ENCODE measurements at regions not wholly inside any gene's neighbourhood (a gene's known extent, or its start where the extent isn't known, plus 50 kb on each side); places are given as distances from the start of the nearest gene placed in this dataset.

DNA sequence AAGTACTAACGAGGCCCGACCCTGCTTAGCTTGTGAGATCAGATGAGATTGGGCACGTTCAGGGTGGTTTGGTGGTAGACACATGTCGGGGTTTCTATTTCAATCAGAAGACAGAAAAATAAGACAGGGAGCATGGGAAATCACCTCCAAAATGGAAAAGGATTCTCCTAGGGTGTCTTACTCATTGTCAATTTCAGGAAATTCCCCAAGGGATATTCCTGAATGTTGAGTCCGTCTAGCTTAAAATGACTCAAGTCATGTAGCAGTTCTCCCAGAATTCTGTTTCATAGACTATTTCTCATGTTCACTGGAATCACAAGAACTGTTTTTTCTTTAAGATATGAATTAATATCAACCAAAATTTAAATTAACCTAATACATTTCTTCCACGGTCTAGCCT lies 380.1 kb downstream of the EFNB2 start:
- H3K4me3 ChIP-seq (replicated peaks in 1 of 2; ENCODE audit: low read depth in 2 of 2, low read length in 2 of 2), result no peak overlapping the region
- TF ChIP-seq, protein P1, sequence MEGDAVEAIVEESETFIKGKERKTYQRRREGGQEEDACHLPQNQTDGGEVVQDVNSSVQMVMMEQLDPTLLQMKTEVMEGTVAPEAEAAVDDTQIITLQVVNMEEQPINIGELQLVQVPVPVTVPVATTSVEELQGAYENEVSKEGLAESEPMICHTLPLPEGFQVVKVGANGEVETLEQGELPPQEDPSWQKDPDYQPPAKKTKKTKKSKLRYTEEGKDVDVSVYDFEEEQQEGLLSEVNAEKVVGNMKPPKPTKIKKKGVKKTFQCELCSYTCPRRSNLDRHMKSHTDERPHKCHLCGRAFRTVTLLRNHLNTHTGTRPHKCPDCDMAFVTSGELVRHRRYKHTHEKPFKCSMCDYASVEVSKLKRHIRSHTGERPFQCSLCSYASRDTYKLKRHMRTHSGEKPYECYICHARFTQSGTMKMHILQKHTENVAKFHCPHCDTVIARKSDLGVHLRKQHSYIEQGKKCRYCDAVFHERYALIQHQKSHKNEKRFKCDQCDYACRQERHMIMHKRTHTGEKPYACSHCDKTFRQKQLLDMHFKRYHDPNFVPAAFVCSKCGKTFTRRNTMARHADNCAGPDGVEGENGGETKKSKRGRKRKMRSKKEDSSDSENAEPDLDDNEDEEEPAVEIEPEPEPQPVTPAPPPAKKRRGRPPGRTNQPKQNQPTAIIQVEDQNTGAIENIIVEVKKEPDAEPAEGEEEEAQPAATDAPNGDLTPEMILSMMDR (IDR thresholded peaks at IDR 0.05; ENCODE audit: low read depth, low read length), result no peak
- peak in 1 of 2 donors; percentile 80 for DNase-seq (ENCODE audit: low read depth in 2 of 2)

DNA sequence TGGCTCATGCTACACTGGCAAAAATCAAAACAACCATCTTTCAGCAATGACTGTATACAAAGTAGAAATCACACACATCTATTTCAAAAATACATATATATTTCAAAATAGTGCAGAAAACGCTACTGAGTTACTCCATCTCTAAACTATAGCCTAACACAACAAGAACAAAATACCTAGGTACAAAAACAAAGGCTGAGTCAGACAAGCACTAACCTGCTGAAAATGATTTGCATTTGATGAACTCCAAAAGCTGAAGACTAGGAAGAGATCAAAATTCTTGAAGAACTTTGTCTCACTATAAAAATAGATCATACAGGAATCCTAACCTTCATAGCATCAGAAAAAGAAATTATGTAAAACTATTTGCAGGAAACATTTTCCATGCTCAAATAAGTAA lies 381.6 kb downstream of the EFNB2 start:
- H3K4me3 ChIP-seq (replicated peaks in 1 of 2; ENCODE audit: low read depth in 2 of 2, low read length in 2 of 2), result no peak overlapping the region
- TF ChIP-seq, protein P1 (IDR thresholded peaks at IDR 0.05; ENCODE audit: low read depth, low read length), result no peak
- no peak for DNase-seq (ENCODE audit: low read depth in 2 of 2)

DNA sequence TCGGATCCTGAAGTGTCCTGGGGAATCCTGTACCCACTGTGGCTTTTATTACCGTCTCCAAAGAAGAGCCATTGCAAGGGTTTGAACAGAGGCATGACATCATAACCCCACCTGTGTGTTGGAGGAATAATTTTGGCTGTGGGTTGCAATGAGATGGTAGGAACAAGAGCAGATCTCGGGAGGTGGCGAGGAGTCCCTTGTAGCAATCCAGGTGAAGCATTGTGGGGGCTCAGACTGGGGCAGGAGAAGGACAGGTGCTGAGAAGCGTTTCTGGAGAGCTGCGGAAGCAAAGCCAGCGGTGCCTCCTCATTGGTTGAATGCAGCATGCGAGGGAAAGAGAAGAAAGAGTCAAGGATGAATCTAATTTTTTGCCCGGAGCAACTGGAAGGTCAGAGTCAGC lies 382.4 kb downstream of the EFNB2 start:
- no peak for DNase-seq (ENCODE audit: low read depth in 2 of 2)
- TF ChIP-seq, protein P1 (IDR thresholded peaks at IDR 0.05; ENCODE audit: low read depth, low read length), result no peak

DNA sequence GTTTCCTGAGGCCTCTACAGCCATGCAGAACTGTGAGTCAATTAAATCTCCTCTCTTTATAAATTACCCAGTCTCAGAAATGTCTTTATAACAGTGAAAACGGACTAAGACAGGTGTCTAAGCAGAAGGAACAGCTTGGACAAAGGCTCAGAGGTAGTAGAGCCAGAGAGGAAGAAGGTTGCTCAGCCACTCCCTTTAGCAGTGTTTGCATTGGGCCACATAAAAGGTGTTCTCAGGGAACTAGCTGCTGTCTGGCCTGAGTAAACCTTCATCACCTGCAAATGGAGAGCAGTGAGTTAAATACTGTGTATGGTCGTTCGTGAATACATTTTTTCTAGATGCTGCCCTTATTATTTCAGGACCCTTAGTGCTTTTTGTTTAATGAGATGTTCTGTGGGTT lies 383.4 kb downstream of the EFNB2 start:
- H3K4me3 ChIP-seq (replicated peaks in 1 of 2; ENCODE audit: low read depth in 2 of 2, low read length in 2 of 2), result no peak overlapping the region
- DNase-seq (ENCODE audit: low read depth in 2 of 2), result no peak
- TF ChIP-seq, protein P1 (IDR thresholded peaks at IDR 0.05; ENCODE audit: low read depth, low read length), result no peak

More for the DNA sequence above, 382.4 kb downstream of the EFNB2 start:
- H3K4me3 ChIP-seq (replicated peaks in 1 of 2; ENCODE audit: low read depth in 2 of 2, low read length in 2 of 2), result no peak overlapping the region

DNA sequence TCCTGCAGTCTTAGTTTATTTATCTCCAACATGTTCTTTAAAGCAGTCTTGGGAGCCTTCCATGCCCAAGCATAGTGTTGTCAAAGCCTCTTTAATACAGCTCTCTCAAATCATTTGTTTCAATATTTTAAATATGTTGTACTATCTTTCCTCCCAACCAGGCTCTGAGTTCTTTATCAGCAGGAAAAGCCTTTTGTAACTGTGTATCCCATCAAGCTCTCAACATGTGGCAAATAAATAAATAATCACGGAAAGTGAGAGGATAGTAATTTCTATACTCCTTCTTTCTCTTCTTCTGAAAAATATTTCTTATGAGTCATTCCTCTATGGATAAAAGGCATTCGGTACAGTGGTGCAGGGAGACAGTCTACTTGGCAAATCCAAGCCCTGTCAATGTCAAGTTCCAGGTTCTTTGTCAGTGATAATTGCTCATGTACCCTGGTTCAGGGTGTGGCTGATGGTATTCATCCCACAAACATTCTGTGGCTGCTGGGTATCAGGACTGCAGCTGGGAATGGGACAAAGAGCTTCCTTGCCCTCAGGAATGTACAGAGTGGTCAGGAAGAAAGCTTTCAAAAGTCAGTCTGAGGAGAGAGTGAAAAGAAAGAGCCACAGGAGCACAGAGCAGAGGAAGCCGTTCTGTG lies 384.3 kb downstream of the EFNB2 start:
- peak; percentile 90 to 97 for DNase-seq (ENCODE audit: low read depth in 2 of 2)
- no peak overlapping the region for H3K4me3 ChIP-seq (replicated peaks in 1 of 2; ENCODE audit: low read depth in 2 of 2, low read length in 2 of 2)
- TF ChIP-seq, protein P1 (IDR thresholded peaks at IDR 0.05; ENCODE audit: low read depth, low read length), result no peak

DNA sequence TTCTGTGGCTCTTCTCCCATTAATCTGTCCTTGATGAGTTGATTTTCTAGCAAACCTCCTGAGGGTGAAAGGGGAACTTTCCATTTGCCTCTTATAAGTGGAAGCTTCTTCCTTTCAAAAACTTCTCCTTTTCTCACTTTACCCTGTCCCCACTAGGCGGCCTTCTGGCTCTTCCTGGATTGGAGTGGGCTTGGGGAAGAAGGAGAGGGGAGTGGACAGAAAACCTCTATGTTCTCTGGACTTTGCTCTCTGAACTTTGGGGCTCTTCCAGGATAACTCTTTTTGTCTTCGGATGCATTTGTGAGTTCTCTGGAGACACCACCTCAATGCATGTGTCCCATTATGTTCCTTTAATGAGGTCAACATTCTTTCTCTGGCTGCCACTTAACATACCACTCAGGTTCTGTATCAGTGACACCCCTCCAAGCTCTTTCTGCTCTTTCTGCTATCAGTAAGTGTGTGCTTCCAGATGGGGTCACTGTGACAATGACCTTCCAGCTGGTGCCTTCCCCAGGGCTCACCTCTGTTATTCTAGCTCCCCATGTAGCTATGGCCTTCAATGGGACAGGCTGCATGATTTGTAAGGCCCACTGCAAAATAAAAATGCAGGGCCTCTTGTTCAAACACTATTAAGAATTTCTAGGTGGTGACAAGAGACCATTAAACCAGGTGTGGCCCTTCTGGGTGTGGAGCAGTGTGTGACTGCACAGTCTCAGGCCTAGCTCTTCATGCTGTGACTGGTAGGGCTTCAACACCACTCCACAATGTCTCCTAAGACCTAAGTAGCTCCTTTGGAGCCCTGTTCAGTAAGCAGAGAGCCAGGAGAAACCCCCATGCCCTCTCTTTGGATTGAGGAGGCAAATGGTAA lies 389.2 kb downstream of the EFNB2 start:
- no peak for DNase-seq (ENCODE audit: low read depth in 2 of 2)
- H3K4me3 ChIP-seq (replicated peaks in 1 of 2; ENCODE audit: low read depth in 2 of 2, low read length in 2 of 2), result no peak overlapping the region
- TF ChIP-seq, protein P1 (IDR thresholded peaks at IDR 0.05; ENCODE audit: low read depth, low read length), result no peak
